Breast epithelium (tissue), 4 donors: ENCODE measurements at regions not wholly inside any gene's neighbourhood (a gene's known extent, or its start where the extent isn't known, plus 50 kb on each side); places are given as distances from the start of the nearest gene placed in this dataset.
"Not testable (repeated sequence)": the region's sequence is repeated elsewhere in the genome, so short reads cannot be mapped to it uniquely, and the experiment has no call there.

Experiments used
- DNase-seq, 2 donors: peaks; one replicate each; pipeline ENCODE4 v3.0.0-alpha.2; 2019; ENCODE audit warnings: low spot score in 2 of 2
- H3K27ac ChIP-seq, 2 donors: fragments of 200-600 bp; sonication (generic) in 1 of 2; one replicate each; pipeline ENCODE4 v1.5.1; 2016 to 2019; ENCODE audit warnings: mild to moderate bottlenecking in 1 of 2
- H3K27me3 ChIP-seq, 2 donors: fragments of 200-600 bp; sonication (generic) in 1 of 2; one replicate each; pipeline versions ENCODE4 v1.5.1 to v1.6.0; 2017 to 2019; ENCODE audit warnings: control low read depth in 1 of 2, mild to moderate bottlenecking in 1 of 2
- H3K36me3 ChIP-seq: fragments of 200-600 bp; one replicate; pipeline ENCODE4 v1.5.1; 2019
- H3K4me1 ChIP-seq, 2 donors: fragments of 200-600 bp; sonication (generic); one replicate each; pipeline ENCODE4 v1.5.1; 2016 to 2019; ENCODE audit warnings: control low read depth in 1 of 2
- H3K4me3 ChIP-seq, 3 donors: fragments of 200-600 bp; sonication (generic); 1 replicate in 2 of 3; 2 replicates in 1 of 3; pipeline ENCODE4 v1.5.1; 2016 to 2019; ENCODE audit warnings: mild to moderate bottlenecking in 3 of 3, moderate library complexity in 2 of 3
- H3K9me3 ChIP-seq, 2 donors: fragments of 200-600 bp; sonication (generic) in 1 of 2; one replicate each; pipeline ENCODE4 v1.5.1; 2016 to 2019; ENCODE audit warnings: control low read depth in 1 of 2
- POLR2A ChIP-seq: fragments of 450-650 bp; IDR thresholded peaks from one replicate; pipeline ENCODE4 v1.6.1; 2016; ENCODE audit warnings: antibody characterized with exemption, mild to moderate bottlenecking, moderate library complexity
- POLR2AphosphoS5 ChIP-seq, 3 donors: sonication (generic); formaldehyde crosslinking; IDR thresholded peaks; one replicate each; pipeline ENCODE4 v1.6.1; 2017; ENCODE audit warnings: antibody characterized with exemption in 3 of 3
- intact Hi-C: fragments of 100-400 bp; cut with DNase I; formaldehyde crosslinking; loops from one replicate; pipeline ENCODE4 v1.15.1; 2023; ENCODE audit warnings: low total_unique reads
- TF ChIP-seq, protein P1 (sequence below), 3 donors: fragments of 450-650 bp; IDR thresholded peaks; one replicate each; pipeline ENCODE4 v1.5.1; 2016 to 2017; ENCODE audit warnings: antibody characterized with exemption in 3 of 3, mild to moderate bottlenecking in 3 of 3, moderate library complexity in 3 of 3

DNA sequence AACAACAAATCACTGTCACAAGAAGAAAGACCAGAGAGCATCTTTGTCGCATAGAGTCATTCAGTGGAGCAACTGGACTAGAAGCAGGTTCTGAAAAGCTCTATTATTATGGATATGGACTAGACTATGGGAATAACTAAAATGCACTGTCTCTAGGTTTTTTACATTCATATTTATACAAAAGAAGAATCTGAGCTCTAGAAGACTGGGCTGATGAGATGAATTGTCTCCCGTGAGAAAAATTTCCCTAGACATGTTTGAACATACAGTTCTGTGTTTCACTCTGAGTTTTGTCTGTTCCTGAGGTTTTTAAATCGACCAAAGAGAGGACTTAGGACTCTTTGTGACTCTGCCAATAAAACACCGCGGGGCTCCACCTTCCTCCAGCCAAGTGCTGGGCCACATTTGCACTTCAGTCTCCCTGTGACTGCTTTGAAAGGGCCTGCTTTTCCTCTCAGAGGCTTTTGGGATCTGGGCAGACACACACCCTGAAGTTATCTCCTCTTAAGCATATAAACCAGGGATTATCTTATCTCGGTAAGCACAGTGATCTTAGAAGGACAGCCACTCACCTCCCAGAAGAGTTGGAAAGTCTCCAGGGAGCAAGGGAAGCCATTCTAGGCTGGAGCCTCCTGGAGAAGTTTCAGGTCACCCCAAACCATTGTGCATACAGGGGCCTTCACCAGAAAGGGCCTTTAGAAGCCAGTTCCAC, 101.0 kb upstream of the JCAD start:
- no peak for DNase-seq
- no peaks in the 10 kb centered on the region for H3K27me3 ChIP-seq
- no peak overlapping the region for H3K4me3 ChIP-seq
- H3K4me1 ChIP-seq: no peaks in the 10 kb centered on the region
- intact Hi-C loops: no loop called here
- H3K27ac ChIP-seq: no peak overlapping the region
- no peaks in the 10 kb centered on the region for H3K9me3 ChIP-seq
- no peaks in the 10 kb centered on the region for H3K36me3 ChIP-seq
- TF ChIP-seq POLR2AphosphoS5 (IDR thresholded peaks at IDR 0.05) (no peak), POLR2A (no peak)
- TF ChIP-seq, protein P1, sequence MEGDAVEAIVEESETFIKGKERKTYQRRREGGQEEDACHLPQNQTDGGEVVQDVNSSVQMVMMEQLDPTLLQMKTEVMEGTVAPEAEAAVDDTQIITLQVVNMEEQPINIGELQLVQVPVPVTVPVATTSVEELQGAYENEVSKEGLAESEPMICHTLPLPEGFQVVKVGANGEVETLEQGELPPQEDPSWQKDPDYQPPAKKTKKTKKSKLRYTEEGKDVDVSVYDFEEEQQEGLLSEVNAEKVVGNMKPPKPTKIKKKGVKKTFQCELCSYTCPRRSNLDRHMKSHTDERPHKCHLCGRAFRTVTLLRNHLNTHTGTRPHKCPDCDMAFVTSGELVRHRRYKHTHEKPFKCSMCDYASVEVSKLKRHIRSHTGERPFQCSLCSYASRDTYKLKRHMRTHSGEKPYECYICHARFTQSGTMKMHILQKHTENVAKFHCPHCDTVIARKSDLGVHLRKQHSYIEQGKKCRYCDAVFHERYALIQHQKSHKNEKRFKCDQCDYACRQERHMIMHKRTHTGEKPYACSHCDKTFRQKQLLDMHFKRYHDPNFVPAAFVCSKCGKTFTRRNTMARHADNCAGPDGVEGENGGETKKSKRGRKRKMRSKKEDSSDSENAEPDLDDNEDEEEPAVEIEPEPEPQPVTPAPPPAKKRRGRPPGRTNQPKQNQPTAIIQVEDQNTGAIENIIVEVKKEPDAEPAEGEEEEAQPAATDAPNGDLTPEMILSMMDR (IDR thresholded peaks at IDR 0.05): no peak

DNA sequence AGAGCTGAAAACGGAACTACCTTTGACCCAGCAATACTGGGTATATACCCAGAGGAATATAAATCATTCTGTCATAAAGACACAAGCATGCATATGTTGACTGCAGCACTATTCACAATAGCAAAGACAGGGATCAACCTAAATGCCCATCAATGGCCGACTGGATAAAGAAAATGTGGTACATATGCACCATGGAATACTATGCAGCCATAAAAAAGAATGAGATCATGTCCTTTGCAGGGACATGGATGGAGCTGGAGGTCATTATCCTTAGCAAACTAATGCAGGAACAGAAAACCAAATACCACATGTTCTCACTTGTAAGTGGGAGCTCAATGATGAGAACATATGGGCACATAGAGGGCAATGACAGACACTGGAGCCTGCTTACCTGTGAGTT, 100.2 kb upstream of the JCAD start:
- H3K4me3 ChIP-seq, H3K4me1 ChIP-seq, H3K36me3 ChIP-seq, DNase-seq, H3K27me3 ChIP-seq, intact Hi-C loops, H3K9me3 ChIP-seq, H3K27ac ChIP-seq: not testable (repeated sequence)

DNA sequence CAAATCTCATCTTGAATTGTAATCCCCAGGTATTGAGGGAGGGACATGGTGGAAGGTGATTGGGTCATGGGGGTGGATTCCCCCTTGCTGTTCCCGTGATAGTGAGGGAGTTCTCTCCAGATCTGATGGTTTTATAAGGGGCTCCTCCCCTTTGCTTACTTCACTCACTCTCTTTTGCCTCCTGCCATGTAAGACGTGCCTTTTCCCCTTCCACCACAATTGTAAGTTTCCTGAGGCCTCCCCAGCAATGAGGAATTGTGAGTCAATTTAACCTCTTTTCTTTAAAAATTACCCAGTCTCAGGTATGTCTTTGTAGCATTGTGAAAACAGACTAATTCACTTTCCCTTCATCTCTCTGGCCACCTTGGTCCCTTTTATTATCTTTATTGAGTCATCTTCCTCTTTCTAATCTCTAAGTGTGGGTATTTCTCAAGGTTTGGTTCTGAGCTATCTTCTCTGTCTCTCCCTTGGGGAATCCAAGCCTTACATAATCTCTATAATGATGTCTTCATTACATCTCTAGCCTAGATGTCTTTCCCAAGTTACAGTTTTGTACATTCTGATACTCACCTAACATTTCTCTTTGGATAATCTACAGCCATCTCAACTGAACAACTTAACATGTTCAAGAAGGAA, 99.1 kb upstream of the JCAD start:
- no peak for DNase-seq
- no peaks in the 10 kb centered on the region for H3K4me1 ChIP-seq
- H3K4me3 ChIP-seq: no peak overlapping the region
- intact Hi-C loops: no loop called here
- H3K9me3 ChIP-seq: no peaks in the 10 kb centered on the region
- H3K27me3 ChIP-seq: no peaks in the 10 kb centered on the region
- TF ChIP-seq, protein P1 (IDR thresholded peaks at IDR 0.05): no peak
- TF ChIP-seq POLR2AphosphoS5 (IDR thresholded peaks at IDR 0.05): no peak
- no peak for TF ChIP-seq POLR2A
- no peaks in the 10 kb centered on the region for H3K36me3 ChIP-seq
- no peak overlapping the region for H3K27ac ChIP-seq

DNA sequence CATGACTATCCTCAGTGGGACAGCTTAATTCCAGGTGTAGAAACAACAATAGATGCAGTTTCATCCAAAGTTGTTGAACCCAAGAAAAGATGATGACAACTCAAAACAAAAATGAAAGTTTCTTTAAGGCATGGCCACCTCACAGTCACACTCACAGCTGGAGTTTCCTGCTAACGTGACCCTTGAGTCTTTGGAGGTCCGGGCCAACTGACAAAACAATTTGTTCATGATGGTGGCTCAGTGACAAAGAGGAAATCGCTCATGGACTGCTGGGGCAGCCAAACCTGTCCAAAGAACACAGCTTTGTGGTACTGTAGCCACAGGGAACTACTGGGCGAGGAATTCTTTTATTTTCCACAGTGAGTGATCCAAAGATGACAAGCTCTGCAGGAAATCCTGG, 96.0 kb upstream of the JCAD start:
- H3K9me3 ChIP-seq: no peaks in the 10 kb centered on the region
- peak overlapping the region; percentile 26 to 55 for H3K27ac ChIP-seq
- H3K27me3 ChIP-seq: no peaks in the 10 kb centered on the region
- no peaks in the 10 kb centered on the region for H3K4me1 ChIP-seq
- DNase-seq: peak in 1 of 2 donors; percentile 18
- H3K4me3 ChIP-seq: no peak overlapping the region
- TF ChIP-seq, protein P1 (IDR thresholded peaks at IDR 0.05): no peak
- TF ChIP-seq POLR2AphosphoS5 (IDR thresholded peaks at IDR 0.05): peak in 1 of 3 donors; percentile 12
- H3K36me3 ChIP-seq: no peaks in the 10 kb centered on the region
- intact Hi-C loops: no loop called here

DNA sequence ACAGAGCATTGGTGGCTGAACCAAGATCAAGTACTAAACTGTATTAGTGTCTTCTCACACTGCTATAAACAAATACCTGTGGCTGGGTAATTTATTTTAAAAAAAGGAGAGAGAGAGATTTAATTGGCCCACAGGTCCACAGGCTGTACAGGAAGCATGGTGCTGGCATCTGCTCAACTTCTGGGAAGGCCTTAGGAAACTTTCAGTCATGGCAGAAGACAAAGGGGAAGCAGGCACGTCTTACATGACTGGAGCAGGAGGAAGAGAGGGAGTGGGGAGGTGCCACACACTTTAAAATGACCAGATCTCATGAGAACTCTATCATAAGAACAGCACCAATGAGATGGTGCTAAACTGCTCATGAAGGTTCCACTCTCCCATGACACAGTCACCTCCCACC, 95.2 kb upstream of the JCAD start:
- no peaks in the 10 kb centered on the region for H3K4me1 ChIP-seq
- DNase-seq: no peak
- H3K9me3 ChIP-seq: no peaks in the 10 kb centered on the region
- no peak overlapping the region for H3K4me3 ChIP-seq
- no peaks in the 10 kb centered on the region for H3K36me3 ChIP-seq
- H3K27me3 ChIP-seq: no peaks in the 10 kb centered on the region
- TF ChIP-seq, protein P1 (IDR thresholded peaks at IDR 0.05): no peak
- TF ChIP-seq POLR2AphosphoS5 (IDR thresholded peaks at IDR 0.05): no peak
- no peak for TF ChIP-seq POLR2A
- intact Hi-C loops: no loop called here
- peak overlapping the region in 1 of 2 donors; percentile 55 for H3K27ac ChIP-seq
